ENCODE measurements at regions not wholly inside any gene's neighbourhood (a gene's known extent, or its start where the extent isn't known, plus 50 kb on each side); places are given as distances from the start of the nearest gene placed in this dataset.

- no peak for TF ChIP-seq TAF1 (CRISPR knock-in tag; IDR thresholded peaks at IDR 0.05)
- no peak for TF ChIP-seq POLR2A (IDR thresholded peaks at IDR 0.05; ENCODE audit: insufficient read depth in 1 of 2, low read depth in 2 of 2, low read length in 2 of 2)
- no peak for TF ChIP-seq ZNF564 (CRISPR knock-in tag; IDR thresholded peaks at IDR 0.05)
- no peak for TF ChIP-seq ZNF446 (CRISPR knock-in tag; IDR thresholded peaks at IDR 0.05)
- no peak for TF ChIP-seq SALL2 (CRISPR knock-in tag; IDR thresholded peaks at IDR 0.05)
- no peak for TF ChIP-seq RAD21 (CRISPR knock-in tag; IDR thresholded peaks at IDR 0.05)
Observed at GRCh38 chr18:51617167-51617566, 419.7 kb upstream of the MEX3C start.

All from HepG2 (cell line).